HCT116 (cell line): ENCODE measurements at regions not wholly inside any gene's neighbourhood (a gene's known extent, or its start where the extent isn't known, plus 50 kb on each side); places are given as distances from the start of the nearest gene placed in this dataset.

Experiments
- ELF1 ChIP-seq: IDR thresholded peaks from 2 replicates; pipeline ENCODE4 v1.6.1; 2012; ENCODE audit warnings: low read depth, borderline replicate concordance
- POLR2A ChIP-seq: IDR thresholded peaks from 2 replicates; pipeline ENCODE4 v1.7.0; 2011; ENCODE audit warnings: borderline replicate concordance; ENCODE audit not compliant: insufficient read depth, insufficient read length; ENCODE audit errors: extremely low read depth
- POLR2AphosphoS5 ChIP-seq: IDR thresholded peaks from 2 replicates; pipeline ENCODE4 v1.6.1; 2011; ENCODE audit warnings: mild to moderate bottlenecking, low read depth, low read length, moderate library complexity
- RAD21 ChIP-seq: IDR thresholded peaks from 2 replicates; pipeline ENCODE4 v1.6.1; 2012; ENCODE audit warnings: low read depth, mild to moderate bottlenecking
- SP1 ChIP-seq: IDR thresholded peaks from 2 replicates; pipeline ENCODE4 v1.6.1; 2012; ENCODE audit warnings: low read depth
- SRF ChIP-seq: IDR thresholded peaks from 2 replicates; pipeline ENCODE4 v1.6.1; 2012; ENCODE audit warnings: low read depth
- TF ChIP-seq, protein P1 (sequence below), 3 experiments: fragments of 200-600 bp in 1 of 3; sonication (generic) in 1 of 3; IDR thresholded peaks in 2 of 3; conservative IDR thresholded peaks in 1 of 3; 2 replicates each; pipeline ENCODE4 v1.5.1; 2012 to 2017; ENCODE audit warnings: low read depth in 2 of 3, low read length in 2 of 3, antibody characterized with exemption in 1 of 3, borderline replicate concordance in 1 of 3, control low read depth in 1 of 3, mild to moderate bottlenecking in 1 of 3, mixed read lengths in 1 of 3, mixed run types in 1 of 3, moderate library complexity in 1 of 3; ENCODE audit not compliant: insufficient read depth in 1 of 3

DNA sequence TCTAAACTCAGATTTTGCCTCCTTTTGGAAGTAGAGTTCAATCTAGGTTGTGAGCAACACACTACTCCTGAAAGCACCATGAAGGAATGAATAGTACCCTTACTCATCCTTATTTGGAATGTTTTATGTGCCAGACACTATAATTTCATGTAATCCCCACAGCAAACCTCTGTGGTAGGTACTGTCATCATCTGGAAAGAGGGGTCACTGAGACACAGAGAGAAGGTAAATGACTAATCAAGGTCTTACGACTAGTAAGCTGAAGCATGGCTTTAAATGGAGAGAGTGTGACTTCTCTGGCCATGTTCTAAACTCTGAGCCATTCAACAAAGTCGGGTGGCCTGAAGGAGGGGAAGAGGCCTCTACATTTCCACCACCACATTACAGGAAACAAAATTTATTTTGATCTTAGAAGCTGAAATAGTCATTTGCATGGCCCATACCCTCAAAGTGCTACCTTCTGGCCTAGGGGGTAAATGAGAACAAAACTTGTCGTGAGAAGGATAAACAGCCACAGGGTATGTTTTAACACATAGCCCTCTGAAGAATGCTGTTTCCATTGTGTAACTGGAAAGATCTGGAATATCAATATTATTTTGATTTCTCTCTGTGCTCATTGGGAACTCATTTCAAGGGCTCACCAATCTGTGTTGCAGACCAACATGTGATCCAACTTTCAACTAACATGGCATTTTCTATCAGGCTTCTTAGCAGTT lies 180.8 kb upstream of the RFC3 start:
- TF ChIP-seq SP1 (no peak), POLR2AphosphoS5 (no peak), POLR2A (no peak), RAD21 (no peak), ELF1 (no peak), SRF (no peak)
- TF ChIP-seq, protein P1, sequence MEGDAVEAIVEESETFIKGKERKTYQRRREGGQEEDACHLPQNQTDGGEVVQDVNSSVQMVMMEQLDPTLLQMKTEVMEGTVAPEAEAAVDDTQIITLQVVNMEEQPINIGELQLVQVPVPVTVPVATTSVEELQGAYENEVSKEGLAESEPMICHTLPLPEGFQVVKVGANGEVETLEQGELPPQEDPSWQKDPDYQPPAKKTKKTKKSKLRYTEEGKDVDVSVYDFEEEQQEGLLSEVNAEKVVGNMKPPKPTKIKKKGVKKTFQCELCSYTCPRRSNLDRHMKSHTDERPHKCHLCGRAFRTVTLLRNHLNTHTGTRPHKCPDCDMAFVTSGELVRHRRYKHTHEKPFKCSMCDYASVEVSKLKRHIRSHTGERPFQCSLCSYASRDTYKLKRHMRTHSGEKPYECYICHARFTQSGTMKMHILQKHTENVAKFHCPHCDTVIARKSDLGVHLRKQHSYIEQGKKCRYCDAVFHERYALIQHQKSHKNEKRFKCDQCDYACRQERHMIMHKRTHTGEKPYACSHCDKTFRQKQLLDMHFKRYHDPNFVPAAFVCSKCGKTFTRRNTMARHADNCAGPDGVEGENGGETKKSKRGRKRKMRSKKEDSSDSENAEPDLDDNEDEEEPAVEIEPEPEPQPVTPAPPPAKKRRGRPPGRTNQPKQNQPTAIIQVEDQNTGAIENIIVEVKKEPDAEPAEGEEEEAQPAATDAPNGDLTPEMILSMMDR (IDR thresholded peaks at IDR 0.05 in 2 of 3, conservative IDR thresholded peaks at IDR 0.05 in 1 of 3; ENCODE audit: borderline replicate concordance in 1 of 3, insufficient read depth in 1 of 3, low read depth in 2 of 3, low read length in 2 of 3), result no peak
